ENCODE measurements at regions not wholly inside any gene's neighbourhood (a gene's known extent, or its start where the extent isn't known, plus 50 kb on each side); places are given as distances from the start of the nearest gene placed in this dataset.

- ChIA-PET CTCF (no interaction called here), POLR2A (no interaction called here)
- H3K27me3 ChIP-seq (replicated peaks in 2 of 5; ENCODE audit: control insufficient read depth in 4 of 5, insufficient read depth in 5 of 5, low read length in 4 of 5): no peaks in the 10 kb centered on the region
- no peaks in the 10 kb centered on the region for H3K36me3 ChIP-seq (ENCODE audit: control insufficient read depth in 4 of 4, insufficient read depth in 4 of 4, low read length in 3 of 4)
- H3K4me1 ChIP-seq (ENCODE audit: control extremely low read depth in 1 of 4, control insufficient read depth in 4 of 4, insufficient read depth in 4 of 4, low read length in 3 of 4): peaks cover 0 to 5% (median under 1%) of the 10 kb centered on the region in 4 experiments
- H3K9me3 ChIP-seq (ENCODE audit: control extremely low read depth in 1 of 5, control insufficient read depth in 4 of 5, insufficient read depth in 2 of 5, low read depth in 1 of 5, low read length in 4 of 5): peaks cover 0 to under 1% (median 0%) of the 10 kb centered on the region in 5 experiments
- no peak overlapping the region for H3K27ac ChIP-seq (ENCODE audit: insufficient read depth in 1 of 2, low read depth in 1 of 2, low read length in 2 of 2, poor library complexity in 1 of 2, severe bottlenecking in 2 of 2)
- H3K4me3 ChIP-seq (ENCODE audit: control insufficient read depth in 1 of 7, extremely low read depth in 1 of 7, insufficient read depth in 4 of 7, low read depth in 2 of 7, low read length in 6 of 7): no peak overlapping the region
- no peak for DNase-seq
These were observed 554.1 kb upstream of the SETBP1 start for GRCh38 chr18:44126598-44126997.

- POLR2A ChIA-PET: no interaction called here
- Histone ChIP-seq H3K27ac (ENCODE audit: insufficient read depth in 1 of 2, low read depth in 1 of 2, low read length in 2 of 2, poor library complexity in 1 of 2, severe bottlenecking in 2 of 2) (no peak overlapping the region), H3K27me3 (replicated peaks in 2 of 5; ENCODE audit: control insufficient read depth in 4 of 5, insufficient read depth in 5 of 5, low read length in 4 of 5) (no peaks in the 10 kb centered on the region), H3K36me3 (ENCODE audit: control insufficient read depth in 4 of 4, insufficient read depth in 4 of 4, low read length in 3 of 4) (no peaks in the 10 kb centered on the region), H3K9me3 (ENCODE audit: control extremely low read depth in 1 of 5, control insufficient read depth in 4 of 5, insufficient read depth in 2 of 5, low read depth in 1 of 5, low read length in 4 of 5) (peaks cover 0 to 2% (median 0%) of the 10 kb centered on the region in 5 experiments), H3K4me3 (ENCODE audit: control insufficient read depth in 1 of 7, extremely low read depth in 1 of 7, insufficient read depth in 4 of 7, low read depth in 2 of 7, low read length in 6 of 7) (no peak overlapping the region), H3K4me1 (ENCODE audit: control extremely low read depth in 1 of 4, control insufficient read depth in 4 of 4, insufficient read depth in 4 of 4, low read length in 3 of 4) (peaks cover 0 to 5% (median under 1%) of the 10 kb centered on the region in 4 experiments)
- no CpG with 5 or more reads among the region's 1 CpG for WGBS (ENCODE audit: insufficient coverage)
- DNase-seq: no peak
- CTCF ChIA-PET: no interaction called here
These were observed 552.3 kb upstream of the SETBP1 start for GRCh38 chr18:44128365-44128764.

DNA sequence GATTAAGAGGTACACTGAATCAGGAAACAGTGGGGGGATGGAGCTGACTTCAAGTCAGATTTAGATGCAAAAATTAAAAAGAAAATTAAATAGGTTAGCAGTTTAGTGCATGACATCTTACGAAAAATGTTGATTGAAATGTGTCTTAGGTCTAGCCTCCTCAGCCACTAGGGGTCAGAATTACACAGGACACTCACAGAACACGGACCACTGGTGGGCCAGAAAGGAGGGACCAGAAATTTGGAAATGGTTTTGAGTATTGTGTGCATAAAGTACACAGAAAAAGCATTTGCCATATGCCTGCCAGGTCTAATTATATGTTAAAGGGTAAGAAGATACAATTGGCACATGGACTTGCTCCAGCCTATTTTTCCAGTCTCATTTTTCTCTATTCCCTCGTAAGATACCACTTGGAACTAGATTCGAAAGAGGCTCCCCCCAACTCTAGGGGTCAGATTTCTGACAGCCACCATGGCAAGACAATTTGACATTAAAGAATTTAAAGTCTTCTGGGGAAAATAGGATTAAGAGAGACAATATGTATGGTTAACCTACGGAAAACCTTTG, 550.2 kb upstream of the SETBP1 start:
- peak; percentile 46 to 71 (median 65) for DNase-seq

GRCh38 chr18:44133483-44133882, 547.2 kb upstream of the SETBP1 start:
- no CpG with 5 or more reads among the region's 2 CpGs for WGBS (ENCODE audit: insufficient coverage)
- Histone ChIP-seq H3K4me3 (ENCODE audit: control insufficient read depth in 1 of 7, extremely low read depth in 1 of 7, insufficient read depth in 4 of 7, low read depth in 2 of 7, low read length in 6 of 7) (no peak overlapping the region), H3K27ac (ENCODE audit: insufficient read depth in 1 of 2, low read depth in 1 of 2, low read length in 2 of 2, poor library complexity in 1 of 2, severe bottlenecking in 2 of 2) (no peak overlapping the region), H3K27me3 (replicated peaks in 2 of 5; ENCODE audit: control insufficient read depth in 4 of 5, insufficient read depth in 5 of 5, low read length in 4 of 5) (no peaks in the 10 kb centered on the region), H3K36me3 (ENCODE audit: control insufficient read depth in 4 of 4, insufficient read depth in 4 of 4, low read length in 3 of 4) (no peaks in the 10 kb centered on the region), H3K4me1 (ENCODE audit: control extremely low read depth in 1 of 4, control insufficient read depth in 4 of 4, insufficient read depth in 4 of 4, low read length in 3 of 4) (peaks cover 0 to 5% (median under 1%) of the 10 kb centered on the region in 4 experiments), H3K9me3 (ENCODE audit: control extremely low read depth in 1 of 5, control insufficient read depth in 4 of 5, insufficient read depth in 2 of 5, low read depth in 1 of 5, low read length in 4 of 5) (peaks cover 0 to 5% (median 0%) of the 10 kb centered on the region in 5 experiments)
- ChIA-PET CTCF (interaction anchor here (1.5 kb wide), 1 partner anchor 11 kb away, joined by 3 read pairs; no protein-coding TSS in a partner anchor), POLR2A (no interaction called here)
- no peak for DNase-seq

More for the DNA sequence above, 550.2 kb upstream of the SETBP1 start:
- CTCF ChIA-PET: interaction anchor here (0.5 to 2.2 kb wide), 9 partner anchors 10 to 1254 kb away, joined by 3 to 19 read pairs (median 3); no protein-coding TSS in a partner anchor
- no peak overlapping the region for H3K27ac ChIP-seq (ENCODE audit: insufficient read depth in 1 of 2, low read depth in 1 of 2, low read length in 2 of 2, poor library complexity in 1 of 2, severe bottlenecking in 2 of 2)
- peaks cover 0 to 5% (median under 1%) of the 10 kb centered on the region in 4 experiments for H3K4me1 ChIP-seq (ENCODE audit: control extremely low read depth in 1 of 4, control insufficient read depth in 4 of 4, insufficient read depth in 4 of 4, low read length in 3 of 4)
- 96% methylated on average over 2 of the region's 5 CpGs for WGBS (ENCODE audit: insufficient coverage)
- H3K36me3 ChIP-seq (ENCODE audit: control insufficient read depth in 4 of 4, insufficient read depth in 4 of 4, low read length in 3 of 4): no peaks in the 10 kb centered on the region
- POLR2A ChIA-PET: interaction anchor here (0.7 kb wide), 1 partner anchor 45 kb away, joined by 4 read pairs; no protein-coding TSS in a partner anchor
- peaks cover 0 to 2% (median 0%) of the 10 kb centered on the region in 5 experiments for H3K9me3 ChIP-seq (ENCODE audit: control extremely low read depth in 1 of 5, control insufficient read depth in 4 of 5, insufficient read depth in 2 of 5, low read depth in 1 of 5, low read length in 4 of 5)
- no peak overlapping the region for H3K4me3 ChIP-seq (ENCODE audit: control insufficient read depth in 1 of 7, extremely low read depth in 1 of 7, insufficient read depth in 4 of 7, low read depth in 2 of 7, low read length in 6 of 7)
- no peaks in the 10 kb centered on the region for H3K27me3 ChIP-seq (replicated peaks in 2 of 5; ENCODE audit: control insufficient read depth in 4 of 5, insufficient read depth in 5 of 5, low read length in 4 of 5)

GRCh38 chr18:44134447-44134846, 546.2 kb upstream of the SETBP1 start:
- Histone ChIP-seq H3K27ac (ENCODE audit: insufficient read depth in 1 of 2, low read depth in 1 of 2, low read length in 2 of 2, poor library complexity in 1 of 2, severe bottlenecking in 2 of 2) (no peak overlapping the region), H3K9me3 (ENCODE audit: control extremely low read depth in 1 of 5, control insufficient read depth in 4 of 5, insufficient read depth in 2 of 5, low read depth in 1 of 5, low read length in 4 of 5) (peaks cover 0 to 5% (median 0%) of the 10 kb centered on the region in 5 experiments), H3K36me3 (ENCODE audit: control insufficient read depth in 4 of 4, insufficient read depth in 4 of 4, low read length in 3 of 4) (no peaks in the 10 kb centered on the region), H3K27me3 (replicated peaks in 2 of 5; ENCODE audit: control insufficient read depth in 4 of 5, insufficient read depth in 5 of 5, low read length in 4 of 5) (no peaks in the 10 kb centered on the region), H3K4me3 (ENCODE audit: control insufficient read depth in 1 of 7, extremely low read depth in 1 of 7, insufficient read depth in 4 of 7, low read depth in 2 of 7, low read length in 6 of 7) (no peak overlapping the region), H3K4me1 (ENCODE audit: control extremely low read depth in 1 of 4, control insufficient read depth in 4 of 4, insufficient read depth in 4 of 4, low read length in 3 of 4) (peaks cover 0 to 5% (median under 1%) of the 10 kb centered on the region in 4 experiments)
- WGBS (ENCODE audit: insufficient coverage): 94% methylated on average over 3 of the region's 4 CpGs
- CTCF ChIA-PET: interaction anchor here (1.5 kb wide), 1 partner anchor 12 kb away, joined by 3 read pairs; no protein-coding TSS in a partner anchor
- POLR2A ChIA-PET: no interaction called here
- DNase-seq: no peak

- Histone ChIP-seq H3K4me1 (ENCODE audit: control extremely low read depth in 1 of 4, control insufficient read depth in 4 of 4, insufficient read depth in 4 of 4, low read length in 3 of 4) (peaks cover 0 to 5% (median under 1%) of the 10 kb centered on the region in 4 experiments), H3K27me3 (replicated peaks in 2 of 5; ENCODE audit: control insufficient read depth in 4 of 5, insufficient read depth in 5 of 5, low read length in 4 of 5) (no peaks in the 10 kb centered on the region), H3K4me3 (ENCODE audit: control insufficient read depth in 1 of 7, extremely low read depth in 1 of 7, insufficient read depth in 4 of 7, low read depth in 2 of 7, low read length in 6 of 7) (no peak overlapping the region), H3K27ac (ENCODE audit: insufficient read depth in 1 of 2, low read depth in 1 of 2, low read length in 2 of 2, poor library complexity in 1 of 2, severe bottlenecking in 2 of 2) (no peak overlapping the region), H3K9me3 (ENCODE audit: control extremely low read depth in 1 of 5, control insufficient read depth in 4 of 5, insufficient read depth in 2 of 5, low read depth in 1 of 5, low read length in 4 of 5) (peaks cover 0 to 5% (median 0%) of the 10 kb centered on the region in 5 experiments), H3K36me3 (ENCODE audit: control insufficient read depth in 4 of 4, insufficient read depth in 4 of 4, low read length in 3 of 4) (no peaks in the 10 kb centered on the region)
- DNase-seq: no peak
- ChIA-PET CTCF (no interaction called here), POLR2A (no interaction called here)
- 94% methylated on average over 4 of the region's 4 CpGs for WGBS (ENCODE audit: insufficient coverage)
These were observed 544.9 kb upstream of the SETBP1 start for GRCh38 chr18:44135741-44136140.

DNA sequence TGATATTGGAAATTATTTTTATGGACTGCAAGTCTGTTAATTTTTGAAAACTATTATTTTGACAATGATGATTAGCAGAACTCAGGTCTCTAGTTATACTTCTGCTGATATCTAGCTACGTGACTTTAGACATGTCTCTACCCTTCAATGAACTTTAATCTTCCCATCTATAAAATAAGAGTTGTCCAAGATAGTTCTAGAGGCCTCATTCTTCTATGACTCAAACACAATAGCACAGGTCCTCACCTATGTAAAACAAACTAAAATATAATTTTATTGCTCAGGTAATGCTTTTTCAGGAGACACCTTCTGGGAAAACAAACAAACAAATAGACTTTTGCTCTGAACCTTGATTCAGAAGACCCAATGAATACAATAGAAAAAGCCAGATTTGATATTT, 544.4 kb upstream of the SETBP1 start:
- Histone ChIP-seq H3K27me3 (replicated peaks in 2 of 5; ENCODE audit: control insufficient read depth in 4 of 5, insufficient read depth in 5 of 5, low read length in 4 of 5) (no peaks in the 10 kb centered on the region), H3K9me3 (ENCODE audit: control extremely low read depth in 1 of 5, control insufficient read depth in 4 of 5, insufficient read depth in 2 of 5, low read depth in 1 of 5, low read length in 4 of 5) (peaks cover 0 to 5% (median 0%) of the 10 kb centered on the region in 5 experiments), H3K36me3 (ENCODE audit: control insufficient read depth in 4 of 4, insufficient read depth in 4 of 4, low read length in 3 of 4) (no peaks in the 10 kb centered on the region), H3K4me1 (ENCODE audit: control extremely low read depth in 1 of 4, control insufficient read depth in 4 of 4, insufficient read depth in 4 of 4, low read length in 3 of 4) (peaks cover 0 to under 1% (median 0%) of the 10 kb centered on the region in 4 experiments), H3K27ac (ENCODE audit: insufficient read depth in 1 of 2, low read depth in 1 of 2, low read length in 2 of 2, poor library complexity in 1 of 2, severe bottlenecking in 2 of 2) (no peak overlapping the region), H3K4me3 (ENCODE audit: control insufficient read depth in 1 of 7, extremely low read depth in 1 of 7, insufficient read depth in 4 of 7, low read depth in 2 of 7, low read length in 6 of 7) (no peak overlapping the region)
- no peak for DNase-seq
- ChIA-PET CTCF (no interaction called here), POLR2A (no interaction called here)
- no CpG with 5 or more reads among the region's 1 CpG for WGBS (ENCODE audit: insufficient coverage)
